HEK293 (cell line): ENCODE measurements at regions not wholly inside any gene's neighbourhood (a gene's known extent, or its start where the extent isn't known, plus 50 kb on each side); places are given as distances from the start of the nearest gene placed in this dataset.

ENCODE experiments used
- CTCF ChIP-seq: fragments of 450-650 bp; formaldehyde crosslinking; IDR thresholded peaks from 2 replicates; pipeline ENCODE4 v1.5.1; 2016; ENCODE audit warnings: missing biosample characterization, missing genetic modification characterization
- KLF7 ChIP-seq: fragments of 450-650 bp; formaldehyde crosslinking; IDR thresholded peaks from 2 replicates; pipeline ENCODE4 v1.5.1; 2016; ENCODE audit warnings: missing biosample characterization, missing genetic modification characterization, borderline replicate concordance
- MYNN ChIP-seq: fragments of 450-650 bp; formaldehyde crosslinking; IDR thresholded peaks from 2 replicates; pipeline ENCODE4 v1.5.1; 2016; ENCODE audit warnings: missing biosample characterization, missing genetic modification characterization, borderline replicate concordance
- WT1 ChIP-seq: fragments of 450-650 bp; formaldehyde crosslinking; IDR thresholded peaks from 2 replicates; pipeline ENCODE4 v1.5.1; 2016; ENCODE audit warnings: missing biosample characterization, missing genetic modification characterization
- ZFP37 ChIP-seq: fragments of 450-650 bp; formaldehyde crosslinking; IDR thresholded peaks from 2 replicates; pipeline ENCODE4 v1.5.1; 2016; ENCODE audit warnings: missing biosample characterization, missing genetic modification characterization
- ZNF114 ChIP-seq: fragments of 450-650 bp; formaldehyde crosslinking; IDR thresholded peaks from 2 replicates; pipeline ENCODE4 v1.5.0; 2017; ENCODE audit warnings: missing biosample characterization, missing genetic modification characterization
- ZNF175 ChIP-seq: fragments of 450-650 bp; formaldehyde crosslinking; IDR thresholded peaks from 2 replicates; pipeline ENCODE4 v1.5.1; 2016; ENCODE audit warnings: missing biosample characterization, missing genetic modification characterization
- ZNF274 ChIP-seq, 2 experiments: fragments of 200-500 bp in 1 of 2; fragments of 450-650 bp in 1 of 2; sonication (Bioruptor generic) in 1 of 2; formaldehyde crosslinking in 1 of 2; IDR thresholded peaks; 2 replicates each; pipeline versions ENCODE4 v1.5.1 to v1.6.1; 2014 to 2016; ENCODE audit warnings: borderline replicate concordance in 1 of 2, inconsistent platforms in 1 of 2, low read length in 1 of 2, missing biosample characterization in 1 of 2, missing genetic modification characterization in 1 of 2
- ZNF350 ChIP-seq: fragments of 450-650 bp; formaldehyde crosslinking; IDR thresholded peaks from 2 replicates; pipeline ENCODE4 v1.5.0; 2017; ENCODE audit warnings: missing biosample characterization, mild to moderate bottlenecking, missing genetic modification characterization
- ZNF560 ChIP-seq: fragments of 450-650 bp; formaldehyde crosslinking; IDR thresholded peaks from 2 replicates; pipeline ENCODE4 v1.5.1; 2017; ENCODE audit warnings: missing biosample characterization, missing genetic modification characterization, borderline replicate concordance

- TF ChIP-seq ZNF274 (IDR thresholded peaks at IDR 0.05; ENCODE audit: low read length): no peak
- TF ChIP-seq ZNF274 (tag by site-specific recombination; IDR thresholded peaks at IDR 0.05; ENCODE audit: borderline replicate concordance): no peak
- TF ChIP-seq CTCF: no peak
- TF ChIP-seq ZNF350: no peak
- no peak for TF ChIP-seq ZNF114 (tag by site-specific recombination)
- TF ChIP-seq MYNN (tag by site-specific recombination): no peak
- no peak for TF ChIP-seq KLF7 (tag by site-specific recombination)
- no peak for TF ChIP-seq ZNF175 (tag by site-specific recombination)
- TF ChIP-seq WT1 (tag by site-specific recombination): no peak
- no peak for TF ChIP-seq ZNF560
- no peak for TF ChIP-seq ZFP37 (tag by site-specific recombination)
Observed at GRCh38 chr10:33441561-33441960, 107.1 kb upstream of the NRP1 start.
